Common myeloid progenitor, CD34-positive (primary cell): ENCODE measurements at regions not wholly inside any gene's neighbourhood (a gene's known extent, or its start where the extent isn't known, plus 50 kb on each side); places are given as distances from the start of the nearest gene placed in this dataset.

ENCODE experiments used
- CTCF ChIA-PET: fragments of 350-600 bp; sonication (Branson Sonifier 250); formaldehyde crosslinking; loops from one replicate; lab custom pipeline; 2021; ENCODE audit warnings: antibody characterized with exemption; lab: Charles Lee
- POLR2A ChIA-PET: fragments of 350-600 bp; sonication (Branson Sonifier 250); formaldehyde crosslinking; loops from one replicate; lab custom pipeline; 2021; ENCODE audit warnings: antibody characterized with exemption; lab: Charles Lee
- DNase-seq, 3 donors: peaks; one replicate each; pipeline versions ENCODE4 v3.0.0 to v3.0.0-alpha.2; 2013
- H3K27ac ChIP-seq, 2 experiments: 1 replicate in 1 of 2; 2 replicates in 1 of 2; pipeline ENCODE4 v1.7.0; 2013; ENCODE audit warnings: inconsistent platforms in 2 of 2, low read length in 2 of 2, mild to moderate bottlenecking in 2 of 2, low read depth in 1 of 2, moderate library complexity in 1 of 2; ENCODE audit not compliant: severe bottlenecking in 2 of 2, insufficient read depth in 1 of 2, poor library complexity in 1 of 2
- H3K27me3 ChIP-seq, 5 experiments: replicated peaks in 2 of 5; 1 replicate in 3 of 5; 2 replicates in 2 of 5; pipeline versions ENCODE4 v1.6.1 to v1.7.0; 2013; ENCODE audit warnings: low read length in 4 of 5, mild to moderate bottlenecking in 2 of 5, moderate library complexity in 2 of 5, inconsistent platforms in 1 of 5; ENCODE audit not compliant: insufficient read depth in 5 of 5, control insufficient read depth in 4 of 5
- H3K36me3 ChIP-seq, 4 experiments: 1 replicate in 2 of 4; 2 replicates in 2 of 4; pipeline versions ENCODE4 v1.6.1 to v1.7.0; 2013; ENCODE audit warnings: low read length in 3 of 4, control low read depth in 1 of 4, mild to moderate bottlenecking in 1 of 4; ENCODE audit not compliant: control insufficient read depth in 4 of 4, insufficient read depth in 4 of 4
- H3K4me1 ChIP-seq, 4 experiments: 1 replicate in 3 of 4; 2 replicates in 1 of 4; pipeline versions ENCODE4 v1.6.1 to v1.7.1; 2013; ENCODE audit warnings: low read length in 3 of 4, mild to moderate bottlenecking in 3 of 4, control low read depth in 1 of 4, inconsistent platforms in 1 of 4, moderate library complexity in 1 of 4; ENCODE audit not compliant: control insufficient read depth in 4 of 4, insufficient read depth in 4 of 4; ENCODE audit errors: control extremely low read depth in 1 of 4
- H3K4me3 ChIP-seq, 7 experiments: 1 replicate in 4 of 7; 2 replicates in 3 of 7; pipeline versions ENCODE4 v1.5.1 to v1.7.0; 2013; ENCODE audit warnings: mild to moderate bottlenecking in 7 of 7, low read length in 6 of 7, moderate library complexity in 6 of 7, inconsistent platforms in 2 of 7, low read depth in 2 of 7, control low read depth in 1 of 7; ENCODE audit not compliant: insufficient read depth in 4 of 7, control insufficient read depth in 1 of 7; ENCODE audit errors: extremely low read depth in 1 of 7
- H3K9me3 ChIP-seq, 5 experiments: 1 replicate in 4 of 5; 2 replicates in 1 of 5; pipeline versions ENCODE4 v1.6.1 to v1.7.1; 2013; ENCODE audit warnings: low read length in 4 of 5, mild to moderate bottlenecking in 2 of 5, inconsistent platforms in 1 of 5, low read depth in 1 of 5, moderate library complexity in 1 of 5; ENCODE audit not compliant: control insufficient read depth in 4 of 5, insufficient read depth in 2 of 5; ENCODE audit errors: control extremely low read depth in 1 of 5
- WGBS: methylation state at CpG from one replicate; pipeline ENCODE4 v1.1.5; 2013; ENCODE audit not compliant: insufficient coverage; 5-methylcytosine and 5-hydroxymethylcytosine counted together

- ChIA-PET POLR2A (no interaction called here), CTCF (interaction anchor here (1.4 kb wide), 1 partner anchor 18 kb away, joined by 3 read pairs; no protein-coding TSS in a partner anchor)
- Histone ChIP-seq H3K9me3 (peaks cover 0 to 27% (median 13%) of the 10 kb centered on the region in 5 experiments), H3K4me3 (no peak overlapping the region), H3K4me1 (peaks cover 0 to 6% (median 2%) of the 10 kb centered on the region in 4 experiments), H3K27ac (no peak overlapping the region), H3K27me3 (peaks cover 0 to 5% (median 0%) of the 10 kb centered on the region in 5 experiments), H3K36me3 (no peaks in the 10 kb centered on the region)
- no peak for DNase-seq
- WGBS, result 81% methylated on average over 10 of the region's 11 CpGs
Observed at GRCh38 chr1:30089024-30089430, 634.4 kb downstream of the MATN1 start.

- Histone ChIP-seq H3K36me3 (no peaks in the 10 kb centered on the region), H3K4me3 (no peak overlapping the region), H3K4me1 (peaks cover 0 to 10% (median 4%) of the 10 kb centered on the region in 4 experiments), H3K9me3 (peaks cover 0 to 26% (median 13%) of the 10 kb centered on the region in 5 experiments), H3K27ac (no peak overlapping the region), H3K27me3 (peaks cover 0 to 5% (median 0%) of the 10 kb centered on the region in 5 experiments)
- ChIA-PET POLR2A (no interaction called here), CTCF (interaction anchor here (1.4 kb wide), 1 partner anchor 18 kb away, joined by 3 read pairs; no protein-coding TSS in a partner anchor)
- 100% methylated on average over 5 of the region's 10 CpGs for WGBS
- no peak for DNase-seq
Observed at GRCh38 chr1:30088594-30088993, 634.8 kb downstream of the MATN1 start.

- Histone ChIP-seq H3K36me3 (no peaks in the 10 kb centered on the region), H3K4me1 (peaks cover 0 to 10% (median 5%) of the 10 kb centered on the region in 4 experiments), H3K27ac (no peak overlapping the region), H3K4me3 (no peak overlapping the region), H3K27me3 (peaks cover 0 to 5% (median 0%) of the 10 kb centered on the region in 5 experiments), H3K9me3 (peaks cover 0 to 15% (median 6%) of the 10 kb centered on the region in 5 experiments)
- 58% methylated on average over 6 of the region's 6 CpGs for WGBS
- peak; percentile 24 to 56 (median 53) for DNase-seq
- ChIA-PET CTCF (interaction anchor here (0.9 kb wide), 1 partner anchor 13 kb away, joined by 3 read pairs; no protein-coding TSS in a partner anchor), POLR2A (no interaction called here)
Observed at GRCh38 chr1:30087465-30087864, 635.9 kb downstream of the MATN1 start.

- Histone ChIP-seq H3K9me3 (peaks cover 0 to 2% (median 0%) of the 10 kb centered on the region in 5 experiments), H3K4me3 (peak overlapping the region in 1 of 7 experiments; percentile 23), H3K27me3 (peaks cover 0 to 5% (median 0%) of the 10 kb centered on the region in 5 experiments), H3K4me1 (peaks cover 0 to 10% (median 5%) of the 10 kb centered on the region in 4 experiments), H3K27ac (no peak overlapping the region), H3K36me3 (no peaks in the 10 kb centered on the region)
- ChIA-PET POLR2A (no interaction called here), CTCF (interaction anchor here (2.0 kb wide), 1 partner anchor 8 kb away, joined by 5 read pairs; no protein-coding TSS in a partner anchor)
- DNase-seq, result peak; percentile 63 to 66 (median 63)
- 31% methylated on average over 35 of the region's 45 CpGs for WGBS
Observed at GRCh38 chr1:30085811-30086770, 637.3 kb downstream of the MATN1 start.

- Histone ChIP-seq H3K36me3 (no peaks in the 10 kb centered on the region), H3K27me3 (peaks cover 0 to 7% (median 0%) of the 10 kb centered on the region in 5 experiments), H3K27ac (no peak overlapping the region), H3K4me1 (peaks cover 0 to 10% (median 5%) of the 10 kb centered on the region in 4 experiments), H3K4me3 (no peak overlapping the region), H3K9me3 (no peaks in the 10 kb centered on the region)
- POLR2A ChIA-PET, result no interaction called here
- 84% methylated on average over 11 of the region's 12 CpGs for WGBS
- DNase-seq, result no peak
- CTCF ChIA-PET, result interaction anchor here (2.0 kb wide), 1 partner anchor 9 kb away, joined by 5 read pairs; no protein-coding TSS in a partner anchor
Observed at GRCh38 chr1:30084909-30085571, 638.3 kb downstream of the MATN1 start.

GRCh38 chr1:30083800-30084464 lies 639.5 kb downstream of the MATN1 start:
- Histone ChIP-seq H3K27ac (no peak overlapping the region), H3K36me3 (no peaks in the 10 kb centered on the region), H3K9me3 (no peaks in the 10 kb centered on the region), H3K4me3 (no peak overlapping the region), H3K4me1 (peaks cover 0 to 10% (median 5%) of the 10 kb centered on the region in 4 experiments), H3K27me3 (peaks cover 0 to 7% (median 0%) of the 10 kb centered on the region in 5 experiments)
- no peak for DNase-seq
- ChIA-PET POLR2A (no interaction called here), CTCF (interaction anchor here (1.5 to 2.0 kb wide), 2 partner anchors 10 to 27 kb away, joined by 4 to 5 read pairs; no protein-coding TSS in a partner anchor)
- WGBS, result 63% methylated on average over 10 of the region's 11 CpGs
